ENCODE measurements at regions not wholly inside any gene's neighbourhood (a gene's known extent, or its start where the extent isn't known, plus 50 kb on each side); places are given as distances from the start of the nearest gene placed in this dataset.

DNA sequence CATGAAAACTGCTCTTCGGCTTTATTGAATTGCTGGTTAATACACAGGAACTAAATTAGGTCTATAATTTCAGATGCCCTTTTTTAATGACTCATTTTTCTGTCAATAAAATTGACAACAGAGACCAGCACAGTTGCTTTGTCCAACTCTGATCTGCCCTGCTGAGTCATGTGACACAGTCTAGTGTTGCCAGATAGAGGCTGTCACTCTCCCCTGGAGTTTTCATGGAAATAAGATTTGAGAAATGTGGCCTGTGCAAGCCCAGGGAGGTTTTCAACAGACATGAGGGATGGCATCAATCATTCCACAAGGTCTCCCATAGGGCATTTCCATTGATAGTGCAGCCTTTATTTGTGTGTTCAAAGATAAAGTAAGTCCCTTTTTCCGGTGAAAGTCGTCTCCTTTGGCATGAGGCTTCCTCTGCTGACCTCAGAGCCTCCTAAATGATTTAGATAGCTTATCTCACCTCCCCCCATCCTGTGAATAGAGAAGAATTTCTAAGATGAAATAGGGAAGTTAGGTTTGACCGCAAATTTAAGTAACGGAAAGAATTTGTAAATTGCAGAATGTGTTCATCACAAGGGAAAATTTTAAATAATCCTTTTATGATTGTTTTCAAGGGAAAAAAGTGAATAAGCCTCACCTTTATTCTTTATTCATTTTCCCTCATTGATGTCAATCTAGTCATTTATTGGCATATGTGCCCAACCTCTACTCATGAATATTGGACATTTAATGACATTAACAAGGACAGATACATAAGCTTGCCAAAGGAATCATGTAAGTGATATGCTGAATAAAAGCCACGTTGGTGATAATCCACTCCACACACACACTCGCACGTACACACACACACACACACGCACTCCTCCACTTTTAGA, 277.7 kb downstream of the ADGB start:
- H3K27ac ChIP-seq (replicated peaks in 1 of 4) = no peak overlapping the region
- DNase-seq (ENCODE audit: extremely low spot score) = no peak
- H3K4me3 ChIP-seq = no peak overlapping the region
- intact Hi-C loops (cut with DNase I) = no loop called here
- TF ChIP-seq POLR2A (IDR thresholded peaks at IDR 0.05; ENCODE audit: low read depth) (no peak), EP300 (IDR thresholded peaks at IDR 0.05) (no peak), POLR2AphosphoS5 (IDR thresholded peaks at IDR 0.05) (no peak)
- TF ChIP-seq, protein P1, sequence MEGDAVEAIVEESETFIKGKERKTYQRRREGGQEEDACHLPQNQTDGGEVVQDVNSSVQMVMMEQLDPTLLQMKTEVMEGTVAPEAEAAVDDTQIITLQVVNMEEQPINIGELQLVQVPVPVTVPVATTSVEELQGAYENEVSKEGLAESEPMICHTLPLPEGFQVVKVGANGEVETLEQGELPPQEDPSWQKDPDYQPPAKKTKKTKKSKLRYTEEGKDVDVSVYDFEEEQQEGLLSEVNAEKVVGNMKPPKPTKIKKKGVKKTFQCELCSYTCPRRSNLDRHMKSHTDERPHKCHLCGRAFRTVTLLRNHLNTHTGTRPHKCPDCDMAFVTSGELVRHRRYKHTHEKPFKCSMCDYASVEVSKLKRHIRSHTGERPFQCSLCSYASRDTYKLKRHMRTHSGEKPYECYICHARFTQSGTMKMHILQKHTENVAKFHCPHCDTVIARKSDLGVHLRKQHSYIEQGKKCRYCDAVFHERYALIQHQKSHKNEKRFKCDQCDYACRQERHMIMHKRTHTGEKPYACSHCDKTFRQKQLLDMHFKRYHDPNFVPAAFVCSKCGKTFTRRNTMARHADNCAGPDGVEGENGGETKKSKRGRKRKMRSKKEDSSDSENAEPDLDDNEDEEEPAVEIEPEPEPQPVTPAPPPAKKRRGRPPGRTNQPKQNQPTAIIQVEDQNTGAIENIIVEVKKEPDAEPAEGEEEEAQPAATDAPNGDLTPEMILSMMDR (IDR thresholded peaks at IDR 0.05) = no peak
- H3K36me3 ChIP-seq = no peaks in the 10 kb centered on the region
- 77% methylated on average over 9 of the region's 9 CpGs for WGBS
- H3K9me3 ChIP-seq = no peaks in the 10 kb centered on the region
- H3K27me3 ChIP-seq = no peaks in the 10 kb centered on the region
- H3K4me1 ChIP-seq = peaks cover 0 to 7% (median 5%) of the 10 kb centered on the region in 4 donors

GRCh38 chr6:146878168-146878951, 279.6 kb downstream of the ADGB start:
- Histone ChIP-seq H3K27me3 (no peaks in the 10 kb centered on the region), H3K4me1 (peaks cover 0 to 7% (median 5%) of the 10 kb centered on the region in 4 donors), H3K36me3 (no peaks in the 10 kb centered on the region), H3K4me3 (no peak overlapping the region), H3K27ac (replicated peaks in 1 of 4) (no peak overlapping the region), H3K9me3 (no peaks in the 10 kb centered on the region)
- 89% methylated on average over 1 of the region's 1 CpG for WGBS
- intact Hi-C loops (cut with DNase I) = no loop called here
- TF ChIP-seq POLR2A (IDR thresholded peaks at IDR 0.05; ENCODE audit: low read depth) = no peak
- no peak for TF ChIP-seq EP300 (IDR thresholded peaks at IDR 0.05)
- DNase-seq (ENCODE audit: extremely low spot score) = no peak

- intact Hi-C loops (cut with DNase I) = no loop called here
- DNase-seq (ENCODE audit: extremely low spot score) = no peak
- H3K9me3 ChIP-seq = no peaks in the 10 kb centered on the region
- H3K27me3 ChIP-seq = no peaks in the 10 kb centered on the region
- H3K27ac ChIP-seq (replicated peaks in 1 of 4) = no peak overlapping the region
- no peak overlapping the region for H3K4me3 ChIP-seq
- H3K4me1 ChIP-seq = peaks cover 0 to 7% (median 5%) of the 10 kb centered on the region in 4 donors
- no peaks in the 10 kb centered on the region for H3K36me3 ChIP-seq
- TF ChIP-seq POLR2AphosphoS5 (IDR thresholded peaks at IDR 0.05) (no peak), EP300 (IDR thresholded peaks at IDR 0.05) (no peak), POLR2A (IDR thresholded peaks at IDR 0.05; ENCODE audit: low read depth) (no peak)
- TF ChIP-seq, protein P1 (IDR thresholded peaks at IDR 0.05) = no peak
- WGBS = 76% methylated on average over 2 of the region's 2 CpGs
Measured at GRCh38 chr6:146878952-146879340, 280.2 kb downstream of the ADGB start.

GRCh38 chr6:146879406-146880117, 280.8 kb downstream of the ADGB start:
- Histone ChIP-seq H3K27ac (replicated peaks in 1 of 4) (no peak overlapping the region), H3K9me3 (no peaks in the 10 kb centered on the region), H3K36me3 (no peaks in the 10 kb centered on the region), H3K27me3 (no peaks in the 10 kb centered on the region), H3K4me1 (peaks cover 0 to 7% (median 5%) of the 10 kb centered on the region in 4 donors), H3K4me3 (no peak overlapping the region)
- 80% methylated on average over 4 of the region's 4 CpGs for WGBS
- no peak for TF ChIP-seq POLR2A (IDR thresholded peaks at IDR 0.05; ENCODE audit: low read depth)
- TF ChIP-seq EP300 (IDR thresholded peaks at IDR 0.05) = no peak
- no peak for TF ChIP-seq POLR2AphosphoS5 (IDR thresholded peaks at IDR 0.05)
- TF ChIP-seq, protein P1 (IDR thresholded peaks at IDR 0.05) = no peak
- DNase-seq (ENCODE audit: extremely low spot score) = no peak
- intact Hi-C loops (cut with DNase I) = no loop called here
